Activated naive CD4-positive, alpha-beta T cell treated with Interleukin-2 at 50 U/mL for 16 hours (primary cell): ENCODE measurements at regions not wholly inside any gene's neighbourhood (a gene's known extent, or its start where the extent isn't known, plus 50 kb on each side); places are given as distances from the start of the nearest gene placed in this dataset.
"Not testable (repeated sequence)": the region's sequence is repeated elsewhere in the genome, so short reads cannot be mapped to it uniquely, and the experiment has no call there.

Experiments used
- DNase-seq: peaks from one replicate; pipeline ENCODE4 v3.0.0-alpha.2; 2020

DNA sequence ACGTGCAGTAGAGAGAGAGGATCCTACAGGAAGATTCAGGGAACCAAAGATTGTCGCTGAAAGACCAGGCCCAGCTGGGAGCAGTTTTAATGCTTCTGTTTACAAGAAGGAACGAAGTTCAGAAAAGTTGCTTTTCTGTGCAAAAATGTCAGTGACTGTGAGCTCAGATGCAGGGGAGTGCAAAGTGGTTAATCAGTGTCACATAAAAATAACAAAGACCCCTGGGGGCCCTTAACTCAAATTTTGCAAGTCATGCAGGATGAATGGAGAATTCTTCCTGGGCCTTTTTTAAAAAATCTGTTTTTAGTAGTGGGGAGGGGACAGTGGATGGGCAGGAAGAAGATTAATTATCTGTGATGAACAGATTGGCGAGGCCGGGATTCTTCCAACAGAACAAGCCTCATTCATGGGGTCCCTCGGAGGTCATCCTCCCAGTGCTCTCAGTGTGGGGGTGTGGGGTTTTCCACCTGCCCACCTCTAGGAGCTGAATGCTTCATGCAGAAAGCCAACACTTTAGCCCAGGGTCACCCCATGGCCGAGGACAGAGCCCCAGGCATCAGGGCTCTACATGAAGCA lies 167.2 kb downstream of the UQCRFS1 start:
- no peak for DNase-seq

DNA sequence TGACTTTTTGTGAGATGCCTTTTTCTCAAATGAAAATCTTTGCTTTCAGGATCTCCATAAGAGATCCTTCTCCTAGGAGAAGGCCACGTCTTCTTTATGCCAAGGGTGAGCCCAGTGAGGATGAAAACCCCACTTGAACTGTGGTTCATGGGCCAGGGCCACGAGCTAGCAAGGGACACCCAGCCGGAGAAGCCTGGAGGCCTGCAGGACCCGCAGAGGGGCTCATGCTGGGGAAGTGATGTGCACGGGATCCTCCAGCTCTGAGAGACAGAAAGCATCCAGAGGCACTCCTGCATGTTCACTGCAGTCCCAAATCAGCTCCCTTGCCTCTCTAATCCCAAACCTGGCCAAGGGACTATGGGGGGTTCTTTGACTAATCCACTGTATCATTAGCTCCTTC lies 168.9 kb downstream of the UQCRFS1 start:
- no peak for DNase-seq

DNA sequence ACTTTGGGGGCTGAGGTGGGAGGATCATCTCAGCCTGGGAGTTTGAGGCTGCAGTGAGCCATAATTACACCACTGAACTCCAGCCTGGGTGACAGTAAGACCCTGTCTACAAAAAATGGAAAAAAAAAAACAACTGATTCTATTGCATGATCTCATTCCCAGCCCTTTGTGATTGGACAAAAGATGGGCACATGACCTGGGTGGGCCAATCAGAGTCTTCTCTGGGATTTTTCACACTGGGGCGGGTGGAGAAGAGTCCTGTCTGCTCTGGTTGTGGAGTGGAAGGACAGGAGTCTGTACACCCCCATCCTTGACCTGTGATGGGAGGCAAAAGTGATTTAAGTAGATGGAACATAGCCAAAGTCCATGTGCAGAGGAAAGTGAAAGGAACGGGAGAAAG lies 170.5 kb downstream of the UQCRFS1 start:
- DNase-seq, result no peak

DNA sequence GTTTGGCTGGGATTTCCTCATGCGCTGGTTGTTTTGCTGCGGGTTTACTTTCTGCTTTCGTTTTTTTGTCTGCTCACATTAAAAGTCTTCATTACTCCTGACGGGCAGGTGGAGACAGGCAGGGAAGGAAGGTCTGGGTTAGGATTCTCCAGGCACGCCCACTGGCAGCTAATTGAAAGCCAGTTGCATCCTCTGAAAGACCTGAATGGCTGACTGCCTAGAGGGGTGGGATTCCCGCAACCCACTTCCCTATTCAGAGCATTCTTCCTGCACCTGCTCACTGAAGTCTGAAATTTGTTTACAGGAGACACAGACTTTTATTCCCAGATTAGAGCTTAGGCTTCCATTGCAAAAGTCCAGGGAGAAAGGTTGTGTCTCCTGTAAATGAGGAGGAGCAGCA lies 172.0 kb downstream of the UQCRFS1 start:
- no peak for DNase-seq

DNA sequence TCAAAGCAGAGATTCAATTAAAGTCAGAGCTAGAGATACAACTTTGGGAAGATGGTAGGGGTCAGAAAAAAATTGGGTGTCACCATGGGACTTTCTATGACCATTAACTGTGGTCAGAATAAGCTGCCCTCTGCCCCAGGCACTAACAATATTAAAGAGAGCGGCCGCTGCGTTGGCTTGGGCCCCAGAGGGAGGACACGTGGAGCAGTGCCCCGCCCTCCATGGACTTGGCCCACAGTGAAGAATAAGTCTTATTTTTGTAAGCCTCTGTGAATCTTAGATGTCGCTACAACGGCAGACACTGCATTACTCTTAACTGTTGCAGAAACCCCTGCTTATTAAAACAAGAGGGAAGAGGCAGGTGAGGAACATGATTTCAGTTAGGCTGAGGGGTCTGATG lies 172.7 kb downstream of the UQCRFS1 start:
- no peak for DNase-seq

DNA sequence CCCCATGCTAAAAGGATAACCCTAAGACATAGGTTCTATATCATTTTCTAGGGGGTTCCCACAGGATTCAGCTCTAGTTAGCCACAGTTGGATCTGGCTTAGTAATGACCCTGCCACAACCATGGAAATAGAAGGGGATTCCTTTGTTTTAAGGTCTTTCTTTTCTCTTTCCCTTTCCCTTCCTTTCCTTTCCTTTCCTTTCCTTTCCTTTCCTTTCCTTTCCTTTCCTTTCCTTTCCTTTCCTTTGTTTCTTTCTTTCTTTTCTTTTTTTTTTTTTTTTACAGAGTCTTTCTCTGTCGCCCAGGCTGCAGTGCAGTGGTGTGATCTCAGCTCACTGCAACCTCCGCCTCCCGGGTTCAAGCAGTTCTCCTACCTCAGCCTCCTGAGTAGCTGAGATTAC lies 173.9 kb downstream of the UQCRFS1 start:
- DNase-seq, result not testable (repeated sequence)

DNA sequence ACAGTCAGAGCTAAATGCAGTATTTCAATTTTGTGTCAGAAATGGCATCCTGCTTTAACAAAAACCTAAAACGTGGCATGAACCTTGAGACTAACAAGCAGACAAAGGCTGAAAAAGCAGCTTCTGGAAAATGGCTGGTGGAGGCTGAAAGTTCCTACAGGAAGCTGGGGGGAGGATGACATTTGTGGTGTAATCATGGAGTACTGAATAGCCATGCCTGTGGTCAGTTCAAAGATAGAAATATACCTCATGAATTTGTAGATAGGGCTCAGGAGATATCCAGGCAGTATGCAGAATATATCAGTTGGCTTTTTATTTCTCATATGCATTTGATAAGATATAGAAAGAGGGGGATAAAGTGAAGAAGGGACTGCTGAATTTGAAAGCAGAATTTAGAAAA lies 181.7 kb downstream of the UQCRFS1 start:
- no peak for DNase-seq

DNA sequence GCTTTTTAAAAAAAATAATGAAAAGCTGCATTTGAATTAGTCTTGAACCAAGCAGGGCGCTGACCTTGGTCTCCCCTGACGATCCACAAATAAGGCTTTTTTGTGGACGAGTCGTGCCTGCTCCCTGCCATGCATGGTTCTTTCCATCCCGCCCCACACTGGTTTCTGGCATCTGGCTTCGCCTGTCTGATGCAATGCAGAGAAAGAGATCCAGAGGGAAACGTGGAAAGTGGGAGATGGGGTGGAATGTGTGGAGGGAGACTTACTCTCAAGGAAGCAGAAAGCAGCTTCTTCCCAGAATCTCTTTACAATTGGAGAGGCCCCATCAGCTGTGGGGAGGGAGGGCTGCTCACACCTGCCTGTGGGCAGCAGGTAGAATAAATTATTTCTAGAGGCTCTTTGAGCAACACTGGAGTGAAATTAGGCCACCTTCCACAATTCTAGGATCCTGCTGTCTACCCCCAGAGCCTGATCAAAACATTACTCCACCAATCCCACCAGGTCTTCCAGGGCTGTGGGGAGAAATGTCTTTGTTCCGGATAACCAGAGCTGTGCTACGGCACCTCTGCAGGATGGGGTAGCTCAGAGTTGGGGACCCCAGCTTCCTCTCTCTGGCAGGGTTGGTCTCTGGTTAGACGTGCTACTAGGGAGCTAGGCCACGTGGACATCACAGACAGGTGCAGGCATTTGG lies 183.5 kb downstream of the UQCRFS1 start:
- no peak for DNase-seq

DNA sequence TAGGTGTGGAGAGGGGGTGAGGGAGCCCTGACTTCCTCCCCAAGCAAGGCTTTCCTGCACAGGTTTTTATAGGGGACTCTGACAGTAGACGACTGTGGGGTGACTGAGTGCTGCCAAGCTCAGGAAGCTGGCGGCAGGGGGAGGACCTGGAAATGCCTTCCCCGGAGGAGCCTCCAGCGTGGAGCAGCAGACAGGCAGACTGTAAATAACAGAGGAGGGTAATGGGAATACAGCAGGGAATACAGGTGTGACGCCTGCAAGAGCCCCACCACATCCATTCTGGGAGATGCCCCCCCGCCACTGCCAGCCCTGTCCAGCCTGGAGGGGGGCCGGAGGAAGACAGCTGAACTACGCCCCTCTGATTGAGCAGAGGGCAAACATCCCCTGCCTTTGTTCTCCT lies 190.4 kb downstream of the UQCRFS1 start:
- DNase-seq, result no peak

DNA sequence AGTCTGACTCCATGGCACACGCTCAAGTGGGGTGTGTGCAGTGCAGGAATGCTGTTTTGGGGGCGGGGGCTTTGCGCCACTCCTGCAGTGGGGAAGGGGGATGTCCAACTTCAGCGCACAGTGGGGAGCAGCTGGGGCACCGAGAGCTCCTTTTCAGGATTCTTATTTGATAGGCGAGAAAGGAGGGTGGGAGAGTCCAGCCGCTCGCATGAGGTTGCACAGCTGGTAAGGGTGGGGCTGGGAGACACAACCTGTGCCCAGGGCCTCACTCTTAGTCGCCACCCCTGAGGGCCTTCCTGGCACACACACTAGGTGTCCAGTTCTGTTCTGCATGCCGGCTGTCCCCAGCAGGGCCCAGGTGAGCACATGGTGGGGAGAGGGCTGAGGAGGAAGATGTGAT lies 190.8 kb downstream of the UQCRFS1 start:
- DNase-seq, result no peak

DNA sequence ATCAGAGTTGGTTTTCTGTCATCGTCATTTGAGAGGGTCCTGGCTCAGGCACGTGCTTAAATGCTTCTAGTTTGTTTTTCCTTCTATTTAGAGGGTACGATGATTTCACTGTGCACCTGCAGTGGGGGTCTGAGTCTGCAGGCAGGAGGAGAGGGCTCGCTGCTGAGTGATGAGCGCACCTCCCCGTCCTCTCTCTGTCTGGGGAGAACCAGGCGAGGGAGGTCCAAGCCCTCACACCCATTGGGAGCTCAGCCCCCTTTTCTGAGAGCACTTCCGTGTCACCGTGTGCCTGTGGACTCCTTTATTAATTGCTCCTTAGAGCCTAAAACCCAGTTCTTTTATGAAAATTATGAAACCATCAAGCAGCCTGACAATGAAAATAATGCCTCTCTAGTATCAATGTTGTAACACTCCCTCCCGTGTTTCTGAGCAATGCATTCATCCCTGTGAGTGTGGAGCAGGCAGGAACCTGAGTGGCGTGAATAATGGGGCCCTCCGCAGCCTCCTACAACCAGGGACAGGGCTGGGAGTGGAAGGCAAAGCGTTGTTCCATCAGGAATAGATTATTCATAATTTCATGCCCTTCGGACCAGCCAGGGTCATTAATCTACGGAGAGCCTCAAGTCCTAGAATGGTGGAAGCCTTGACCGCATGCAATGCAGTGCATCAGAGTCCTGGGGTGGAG lies 191.6 kb downstream of the UQCRFS1 start:
- no peak for DNase-seq

DNA sequence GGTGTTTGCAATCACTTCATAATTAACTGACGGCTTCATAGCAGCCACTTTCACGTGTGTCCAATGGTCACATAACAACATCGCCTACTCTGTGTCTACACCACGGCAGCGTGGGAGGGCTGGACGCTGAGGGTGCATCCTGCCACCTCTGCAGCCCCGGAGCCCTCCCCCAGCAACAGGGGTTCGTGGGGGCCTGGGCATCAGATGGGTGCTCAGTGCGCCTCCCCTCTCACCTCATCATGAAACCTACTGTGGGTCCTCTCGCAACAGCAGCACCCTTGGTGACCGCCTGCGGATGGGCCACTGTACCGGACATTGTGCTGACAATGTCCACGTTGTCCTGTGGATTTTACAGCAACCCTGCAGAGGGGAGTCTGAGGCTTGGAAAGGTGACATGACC lies 193.5 kb downstream of the UQCRFS1 start:
- DNase-seq, result no peak

DNA sequence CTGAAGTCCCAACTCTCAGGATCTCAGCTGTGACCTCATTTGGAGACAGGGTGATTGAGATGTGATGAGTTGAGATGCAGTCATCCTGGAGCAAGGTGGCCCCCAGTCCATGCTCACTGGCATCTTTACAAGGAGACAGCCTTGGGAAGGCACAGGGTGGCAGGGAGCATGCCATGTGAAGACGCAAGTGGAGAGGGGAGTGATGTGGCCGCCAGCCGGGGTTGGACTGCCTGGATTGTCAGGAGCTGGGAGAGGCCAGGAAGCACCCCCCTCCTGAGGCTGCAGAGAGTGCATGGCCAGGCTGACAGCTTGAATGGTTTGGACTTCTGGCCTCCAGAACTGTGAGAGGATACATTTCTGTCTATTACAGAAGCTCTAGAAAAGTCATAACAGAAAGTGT lies 194.4 kb downstream of the UQCRFS1 start:
- DNase-seq, result no peak

DNA sequence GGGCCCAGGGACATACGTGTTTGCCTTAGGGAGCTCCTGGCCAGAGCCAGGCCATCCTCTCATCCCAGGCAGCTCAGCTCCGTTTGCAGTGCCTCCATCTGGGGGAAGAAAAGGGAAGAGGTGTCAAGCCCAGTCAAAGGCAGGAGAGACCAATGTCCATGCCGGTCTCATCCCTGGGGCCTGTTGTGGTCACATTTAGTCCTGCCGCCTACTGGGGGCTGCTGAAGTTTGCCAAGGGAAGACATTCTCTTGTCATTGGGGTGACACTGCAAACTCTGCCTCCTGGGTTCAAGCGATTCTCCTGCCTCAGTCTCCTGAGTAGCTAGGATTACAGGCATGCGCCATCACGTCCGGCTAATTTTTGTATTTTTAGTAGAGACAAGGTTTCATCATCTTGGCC lies 195.2 kb downstream of the UQCRFS1 start:
- no peak for DNase-seq

DNA sequence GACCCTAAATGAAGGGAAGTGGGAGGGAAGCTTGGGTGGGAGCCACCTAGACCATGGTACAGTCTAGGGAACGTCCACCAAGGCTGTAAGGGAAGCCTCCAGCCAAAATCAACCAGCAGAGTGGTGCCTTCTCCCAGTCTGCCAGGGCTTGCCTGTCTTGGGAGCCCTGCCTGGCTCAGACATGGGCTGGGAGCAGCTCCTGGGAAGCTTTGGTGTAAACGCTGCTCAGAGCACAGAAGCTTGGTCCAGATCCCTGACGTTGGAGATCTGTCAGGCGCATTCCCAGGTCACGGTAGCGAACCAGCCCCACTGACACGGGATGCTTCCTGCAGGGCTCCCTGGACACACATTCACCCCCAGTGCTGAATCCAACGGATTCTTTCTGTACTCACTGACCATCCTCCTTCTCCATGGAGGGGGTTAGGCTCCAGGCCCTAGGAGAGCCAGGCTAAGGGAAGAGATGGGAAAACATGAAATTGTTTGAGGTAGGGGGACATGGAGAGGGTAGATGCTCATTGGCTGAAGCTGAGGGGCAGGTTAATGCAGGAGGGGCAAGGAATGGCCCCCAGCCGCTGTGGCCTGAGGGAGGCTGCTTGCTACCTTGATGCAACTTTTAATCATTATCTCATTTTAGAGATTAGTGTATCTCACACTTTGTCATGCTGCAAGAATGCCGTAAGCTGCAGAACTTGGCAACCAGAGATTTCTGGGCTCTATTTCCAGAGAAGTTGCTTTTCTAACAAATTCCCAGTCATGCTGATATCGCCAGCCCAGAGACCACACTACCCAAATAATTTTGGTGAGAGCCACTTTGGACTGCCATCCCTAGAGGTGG lies 195.8 kb downstream of the UQCRFS1 start:
- DNase-seq, result no peak

DNA sequence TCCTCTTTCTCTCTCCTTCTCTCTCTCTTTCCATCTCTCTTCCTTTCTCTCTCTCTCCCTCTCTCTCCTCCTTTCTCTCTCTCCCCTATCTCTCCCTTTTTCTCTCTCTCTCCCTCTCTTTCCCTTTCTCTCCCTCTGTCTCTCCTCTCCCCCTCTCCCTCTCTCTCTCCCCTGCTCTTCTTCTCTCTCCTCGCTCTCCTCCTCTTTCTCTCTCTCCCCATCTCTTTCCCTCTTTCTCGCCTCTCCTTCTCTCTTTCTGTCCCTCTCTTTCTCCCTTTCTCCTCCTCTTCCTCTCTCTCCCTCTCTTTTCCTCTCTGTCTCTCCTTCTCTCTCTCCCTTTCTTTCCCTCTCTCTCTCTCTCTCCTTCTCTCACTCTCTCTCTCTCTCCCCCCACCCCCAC lies 196.6 kb downstream of the UQCRFS1 start:
- no peak for DNase-seq

DNA sequence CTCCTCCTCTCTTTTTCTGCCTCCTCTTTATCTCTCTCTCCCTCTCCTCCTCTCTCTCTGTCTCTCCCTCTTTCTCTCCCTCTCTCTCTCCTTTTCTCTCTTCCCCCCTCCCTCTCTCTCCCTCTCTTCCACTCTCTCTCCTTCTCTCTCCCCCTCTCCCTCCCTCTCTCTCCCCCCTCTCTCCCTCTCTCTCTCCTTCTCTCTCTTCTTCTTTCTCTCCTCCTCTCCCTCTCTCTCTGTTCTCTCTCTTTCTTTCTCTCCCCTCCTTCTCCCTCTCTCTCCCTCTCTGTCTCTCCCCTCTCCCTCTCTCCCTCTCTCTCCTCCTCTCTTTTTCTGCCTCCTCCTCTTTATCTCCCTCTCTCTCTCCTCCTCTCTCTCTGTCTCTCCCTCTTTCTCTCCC lies 197.4 kb downstream of the UQCRFS1 start:
- DNase-seq, result no peak

DNA sequence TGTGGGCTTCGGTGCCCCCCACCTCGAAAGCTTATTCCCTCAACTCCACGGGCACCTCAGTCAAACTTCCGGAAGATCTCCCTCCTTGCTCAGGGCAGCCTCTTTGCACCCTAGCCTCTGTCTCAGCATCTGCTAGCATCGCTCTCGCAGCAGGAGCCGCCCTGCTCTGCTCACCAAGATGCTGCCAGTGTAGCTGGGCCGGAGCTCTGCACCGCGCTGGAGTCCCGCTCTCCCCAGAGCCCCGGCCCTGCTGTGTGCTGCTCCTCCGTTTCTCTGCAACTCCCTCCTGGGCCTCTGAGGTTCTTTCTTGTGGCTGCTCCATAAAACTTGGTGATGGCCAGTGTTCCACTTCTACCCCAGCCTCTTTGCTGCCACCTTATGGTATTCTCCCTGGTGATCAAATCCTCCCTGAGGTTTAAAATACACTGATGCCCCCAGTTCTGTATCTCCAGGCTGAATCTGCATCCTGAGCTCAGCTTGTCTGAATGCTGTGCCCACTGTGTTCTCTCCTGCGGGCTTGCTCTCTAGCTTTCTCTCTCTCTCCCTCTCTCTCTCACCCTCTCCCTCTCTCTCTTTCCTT lies 198.0 kb downstream of the UQCRFS1 start:
- DNase-seq, result no peak

DNA sequence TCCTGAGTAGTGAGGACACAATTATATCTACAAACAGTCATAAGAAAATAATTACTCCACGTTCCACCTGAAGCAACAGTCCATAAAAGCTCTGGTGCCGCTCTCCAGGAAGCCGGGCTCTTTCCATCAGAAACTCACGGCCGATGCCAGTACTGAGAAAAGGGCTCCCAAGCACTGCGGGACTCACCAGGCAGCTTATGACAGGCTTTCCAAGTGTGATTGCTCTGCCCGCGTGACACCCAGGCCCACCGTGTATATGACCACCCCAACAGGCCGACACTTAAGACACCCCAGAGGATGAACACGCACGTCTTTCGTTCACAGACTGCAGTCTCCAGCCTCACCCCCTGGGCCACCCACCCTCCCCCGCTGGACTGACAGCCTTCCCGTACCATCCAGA lies 199.0 kb downstream of the UQCRFS1 start:
- no peak for DNase-seq

DNA sequence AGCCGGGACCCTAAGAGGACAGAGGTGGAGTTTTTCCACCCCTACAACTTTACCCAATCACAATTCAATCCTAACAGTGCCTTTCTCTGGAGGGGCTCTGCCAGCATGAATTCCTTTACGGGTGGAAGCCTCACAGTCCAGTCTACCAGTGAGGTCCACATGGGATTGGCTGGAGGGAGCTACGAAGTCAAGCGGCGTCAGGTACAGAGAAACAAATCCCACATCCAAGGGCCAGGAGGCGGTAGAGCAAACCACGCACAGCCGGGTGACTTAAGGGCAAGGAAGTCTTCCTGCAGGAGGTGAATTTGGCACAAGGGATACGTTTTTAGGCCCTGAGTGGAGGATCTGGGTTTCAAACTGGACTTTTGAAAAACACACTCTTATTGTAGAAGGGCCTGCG lies 199.6 kb downstream of the UQCRFS1 start:
- no peak for DNase-seq

DNA sequence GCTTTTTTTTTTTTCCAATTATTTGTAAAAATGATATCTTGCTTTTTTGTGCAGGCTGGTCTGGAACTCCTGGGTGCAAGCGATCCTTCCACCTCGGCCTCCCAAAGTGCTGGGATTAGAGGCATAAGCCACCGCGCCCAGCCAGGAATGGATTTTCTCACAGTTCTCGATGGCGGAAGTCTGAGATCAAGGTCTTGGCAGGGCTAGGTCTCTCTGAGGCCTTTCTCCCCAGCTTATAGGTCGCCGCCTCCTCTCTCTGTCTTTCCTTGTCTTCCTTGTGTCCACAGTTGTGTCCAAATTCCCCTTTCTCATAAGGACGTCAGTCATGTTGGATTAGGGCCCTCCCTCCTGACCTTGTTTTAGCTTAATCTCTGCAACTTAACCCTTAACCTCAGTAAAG lies 200.5 kb downstream of the UQCRFS1 start:
- DNase-seq, result no peak

DNA sequence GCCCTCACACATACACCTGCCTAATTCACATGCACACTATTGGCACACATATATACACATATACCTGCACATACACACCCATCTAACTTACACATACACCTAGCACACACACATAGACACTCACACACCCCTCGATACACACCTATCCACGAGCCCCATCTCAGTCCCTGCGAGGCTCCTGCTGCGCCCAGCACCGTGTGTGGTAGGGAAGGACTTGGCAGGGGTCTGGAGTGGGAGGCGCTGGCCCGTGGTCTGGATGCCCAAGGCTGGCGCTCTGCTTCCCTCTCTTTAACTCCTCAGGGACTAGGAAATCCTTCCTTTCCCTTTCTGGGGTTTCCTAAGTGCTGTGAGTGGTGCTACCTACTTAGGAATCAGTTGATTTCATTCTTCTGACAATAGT lies 202.7 kb downstream of the UQCRFS1 start:
- DNase-seq, result no peak

DNA sequence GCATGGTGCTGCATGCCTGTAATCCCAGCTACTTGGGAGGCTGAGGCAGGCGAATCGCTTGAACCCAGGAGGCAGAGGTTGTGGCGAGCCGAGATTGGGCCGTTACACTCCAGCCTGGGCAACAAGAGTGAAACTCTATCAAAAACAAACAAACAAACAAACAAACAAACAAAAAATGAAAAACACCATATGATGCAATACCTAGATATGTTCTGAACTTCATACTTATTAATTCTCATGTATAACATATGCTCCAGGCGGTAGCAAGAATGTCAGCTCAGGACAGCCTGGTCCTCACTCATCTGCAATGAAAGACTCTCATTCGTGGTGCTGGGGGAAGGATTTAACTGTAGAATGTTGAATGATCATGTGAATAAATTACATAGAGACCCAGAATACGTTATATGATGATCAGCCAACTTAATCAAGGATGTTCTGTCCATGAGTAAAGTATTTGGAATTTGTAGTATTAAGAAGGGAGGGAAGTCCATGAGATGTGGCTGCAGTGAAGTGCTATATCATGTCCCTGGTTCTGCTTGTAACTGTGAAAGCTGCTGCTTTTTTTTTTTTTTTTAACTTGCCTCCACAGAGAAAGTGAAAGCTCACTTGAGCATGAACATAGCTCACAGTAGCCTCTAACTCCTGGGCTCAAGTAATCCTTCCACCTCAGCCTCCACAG lies 206.8 kb downstream of the UQCRFS1 start:
- no peak for DNase-seq
